ENCODE measurements at regions not wholly inside any gene's neighbourhood (a gene's known extent, or its start where the extent isn't known, plus 50 kb on each side); places are given as distances from the start of the nearest gene placed in this dataset.

DNA sequence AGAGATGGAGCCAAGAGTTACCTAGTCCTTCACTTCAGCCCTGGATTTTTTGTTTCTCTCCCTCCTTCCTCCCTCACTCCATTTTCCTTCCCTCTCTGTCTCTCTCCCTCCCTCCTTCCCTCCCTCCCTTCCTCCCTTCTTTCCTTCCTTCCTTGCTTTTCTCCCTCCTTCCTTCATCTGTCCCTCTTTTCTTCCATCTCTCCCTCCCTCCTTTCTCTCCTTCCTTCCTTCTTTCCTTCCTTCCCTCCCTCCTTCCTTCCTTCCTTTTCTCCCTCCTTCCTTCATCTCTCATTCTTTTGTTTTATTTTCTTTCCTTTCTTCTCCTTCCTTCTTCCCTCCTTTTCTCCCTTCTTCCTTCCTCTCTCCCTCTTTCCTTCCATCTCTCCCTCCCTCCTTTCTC is 283.5 kb downstream of the MAF start:
- no peak for DNase-seq
- no peaks in the 10 kb centered on the region for H3K9me3 Mint-ChIP-seq (ENCODE audit: unreplicated experiment)
- no peaks in the 10 kb centered on the region for H3K36me3 Mint-ChIP-seq (ENCODE audit: unreplicated experiment)
- H3K4me1 Mint-ChIP-seq (ENCODE audit: low read depth, unreplicated experiment), result peaks cover 3% of the 10 kb centered on the region
- no peak for TF ChIP-seq CTCF (IDR thresholded peaks at IDR 0.05; ENCODE audit: partially characterized antibody, unreplicated experiment)
- no peak overlapping the region for H3K27ac Mint-ChIP-seq (ENCODE audit: unreplicated experiment)
- H3K27me3 Mint-ChIP-seq (ENCODE audit: unreplicated experiment), result no peaks in the 10 kb centered on the region
- H3K4me3 Mint-ChIP-seq (ENCODE audit: unreplicated experiment), result no peak overlapping the region

DNA sequence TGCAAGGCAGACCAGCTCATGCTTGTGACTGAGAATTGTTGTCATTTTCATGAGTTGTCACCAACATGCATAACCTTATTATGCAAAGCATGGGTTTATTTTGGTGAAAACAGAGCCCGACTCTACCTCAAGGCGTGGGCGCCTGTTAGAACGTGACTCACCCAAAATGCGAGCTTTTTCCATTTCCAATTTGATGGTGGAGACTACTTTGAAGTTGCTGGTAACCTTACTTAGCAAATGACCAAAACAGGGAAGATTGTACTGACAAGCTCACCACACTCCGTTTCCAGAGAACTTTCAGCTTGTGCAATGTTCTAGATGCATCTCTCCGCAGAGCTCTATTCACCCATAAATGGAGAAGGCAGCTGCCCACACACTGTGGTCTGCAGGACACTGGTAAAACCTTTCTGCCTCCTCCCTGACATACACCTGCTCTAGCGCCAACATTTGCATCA is 284.5 kb downstream of the MAF start:
- Mint-ChIP-seq H3K4me3 (ENCODE audit: unreplicated experiment) (no peak overlapping the region), H3K27me3 (ENCODE audit: unreplicated experiment) (peaks cover 2% of the 10 kb centered on the region), H3K27ac (ENCODE audit: unreplicated experiment) (no peak overlapping the region), H3K36me3 (ENCODE audit: unreplicated experiment) (no peaks in the 10 kb centered on the region), H3K9me3 (ENCODE audit: unreplicated experiment) (no peaks in the 10 kb centered on the region), H3K4me1 (ENCODE audit: low read depth, unreplicated experiment) (peaks cover 3% of the 10 kb centered on the region)
- no peak for DNase-seq
- no peak for TF ChIP-seq CTCF (IDR thresholded peaks at IDR 0.05; ENCODE audit: partially characterized antibody, unreplicated experiment)

- H3K27me3 Mint-ChIP-seq (ENCODE audit: unreplicated experiment), result peaks cover 2% of the 10 kb centered on the region
- peaks cover 4% of the 10 kb centered on the region for H3K4me1 Mint-ChIP-seq (ENCODE audit: low read depth, unreplicated experiment)
- H3K36me3 Mint-ChIP-seq (ENCODE audit: unreplicated experiment), result no peaks in the 10 kb centered on the region
Measured at GRCh38 chr16:79312502-79312901, 288.0 kb downstream of the MAF start.

DNA sequence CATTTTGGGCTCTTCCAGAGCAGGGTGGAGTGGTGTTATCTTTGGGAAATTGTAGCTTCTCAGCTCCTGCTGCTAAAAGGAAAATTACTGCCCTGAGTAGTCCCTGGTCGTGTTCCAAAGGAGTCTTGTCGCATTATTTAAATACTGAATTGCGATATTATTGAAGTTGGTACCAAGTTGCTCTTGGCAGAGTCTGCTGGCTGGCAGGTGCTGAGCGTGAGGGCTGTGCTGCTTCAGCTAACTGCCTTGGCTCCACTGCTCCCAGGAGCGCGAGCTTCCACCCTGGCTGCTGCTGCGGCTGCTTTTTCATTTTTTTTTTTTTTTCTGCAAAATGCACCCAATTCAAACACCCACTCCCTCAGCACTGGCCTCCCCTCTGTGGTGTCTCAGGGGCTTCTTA is 289.8 kb downstream of the MAF start:
- peaks cover 2% of the 10 kb centered on the region for H3K4me1 Mint-ChIP-seq (ENCODE audit: low read depth, unreplicated experiment)
- DNase-seq, result no peak
- no peaks in the 10 kb centered on the region for H3K9me3 Mint-ChIP-seq (ENCODE audit: unreplicated experiment)
- H3K4me3 Mint-ChIP-seq (ENCODE audit: unreplicated experiment), result no peak overlapping the region
- H3K27me3 Mint-ChIP-seq (ENCODE audit: unreplicated experiment), result peaks cover 2% of the 10 kb centered on the region
- H3K27ac Mint-ChIP-seq (ENCODE audit: unreplicated experiment), result no peak overlapping the region
- no peak for TF ChIP-seq CTCF (IDR thresholded peaks at IDR 0.05; ENCODE audit: partially characterized antibody, unreplicated experiment)
- no peaks in the 10 kb centered on the region for H3K36me3 Mint-ChIP-seq (ENCODE audit: unreplicated experiment)

More at GRCh38 chr16:79312502-79312901, 288.0 kb downstream of the MAF start:
- TF ChIP-seq CTCF (IDR thresholded peaks at IDR 0.05; ENCODE audit: partially characterized antibody, unreplicated experiment), result no peak
- Mint-ChIP-seq H3K9me3 (ENCODE audit: unreplicated experiment) (no peaks in the 10 kb centered on the region), H3K27ac (ENCODE audit: unreplicated experiment) (no peak overlapping the region), H3K4me3 (ENCODE audit: unreplicated experiment) (no peak overlapping the region)
- no peak for DNase-seq

GRCh38 chr16:79309606-79310005 is 290.9 kb downstream of the MAF start:
- DNase-seq, result no peak
- no peak overlapping the region for H3K4me3 Mint-ChIP-seq (ENCODE audit: unreplicated experiment)
- TF ChIP-seq CTCF (IDR thresholded peaks at IDR 0.05; ENCODE audit: partially characterized antibody, unreplicated experiment), result no peak
- H3K36me3 Mint-ChIP-seq (ENCODE audit: unreplicated experiment), result no peaks in the 10 kb centered on the region
- H3K9me3 Mint-ChIP-seq (ENCODE audit: unreplicated experiment), result peaks cover 4% of the 10 kb centered on the region
- H3K27me3 Mint-ChIP-seq (ENCODE audit: unreplicated experiment), result peaks cover 6% of the 10 kb centered on the region
- H3K27ac Mint-ChIP-seq (ENCODE audit: unreplicated experiment), result no peak overlapping the region
- peaks cover 2% of the 10 kb centered on the region for H3K4me1 Mint-ChIP-seq (ENCODE audit: low read depth, unreplicated experiment)

All from glutamatergic neuron (in vitro differentiated cells).